CD4-positive, CD25-positive, alpha-beta regulatory T cell (primary cell): ENCODE measurements at regions not wholly inside any gene's neighbourhood (a gene's known extent, or its start where the extent isn't known, plus 50 kb on each side); places are given as distances from the start of the nearest gene placed in this dataset.
"Not testable (repeated sequence)": the region's sequence is repeated elsewhere in the genome, so short reads cannot be mapped to it uniquely, and the experiment has no call there.

Experiments used
- ATAC-seq, 2 donors: fragments of 150-1000 bp; cut with Tn5 transposase; one replicate each; pipeline ENCODE4 v1.10.0; 2021; ENCODE audit warnings: low read depth in 2 of 2, moderate number of reproducible peaks in 2 of 2, moderate library complexity in 1 of 2
- DNase-seq, 3 donors: peaks; one replicate each; pipeline versions ENCODE4 v3.0.0 to v3.0.0-alpha.2; 2012 to 2022; ENCODE audit warnings: mixed read lengths in 1 of 3
- H3K27ac ChIP-seq: one replicate; pipeline ENCODE4 v1.7.0; 2013; ENCODE audit warnings: mild to moderate bottlenecking, low read length; ENCODE audit not compliant: insufficient read depth, poor library complexity, severe bottlenecking
- H3K27me3 ChIP-seq: one replicate; pipeline ENCODE4 v1.7.0; 2013; ENCODE audit warnings: low read length; ENCODE audit not compliant: control insufficient read depth, insufficient read depth
- H3K36me3 ChIP-seq: one replicate; pipeline ENCODE4 v1.7.0; 2013; ENCODE audit warnings: mild to moderate bottlenecking, low read length, moderate library complexity; ENCODE audit not compliant: control insufficient read depth, insufficient read depth
- H3K4me1 ChIP-seq: 2 replicates; pipeline ENCODE4 v1.7.0; 2013; ENCODE audit warnings: mild to moderate bottlenecking, low read length; ENCODE audit not compliant: insufficient read depth, control insufficient read depth, poor library complexity, severe bottlenecking
- H3K4me3 ChIP-seq: one replicate; pipeline ENCODE4 v1.7.0; 2013; ENCODE audit warnings: low read depth, mild to moderate bottlenecking, low read length, moderate library complexity
- H3K9me3 ChIP-seq, 2 experiments: 1 replicate in 1 of 2; 2 replicates in 1 of 2; pipeline ENCODE4 v1.7.0; 2013; ENCODE audit warnings: low read length in 2 of 2, mild to moderate bottlenecking in 1 of 2, moderate library complexity in 1 of 2; ENCODE audit not compliant: control insufficient read depth in 2 of 2
- H3K27ac Mint-ChIP-seq, 3 donors: one replicate each; pipeline ENCODE4 v1.8.0; 2020 to 2022; ENCODE audit warnings: mild to moderate bottlenecking in 3 of 3, mixed read lengths in 3 of 3, moderate library complexity in 2 of 3
- H3K27me3 Mint-ChIP-seq: one replicate; pipeline ENCODE4 v1.8.0; 2022; ENCODE audit warnings: mild to moderate bottlenecking, mixed read lengths
- H3K36me3 Mint-ChIP-seq: one replicate; pipeline ENCODE4 v1.8.0; 2020; ENCODE audit warnings: mixed read lengths
- H3K4me1 Mint-ChIP-seq, 4 donors: one replicate each; pipeline ENCODE4 v1.8.0; 2020 to 2022; ENCODE audit warnings: mixed read lengths in 4 of 4, mild to moderate bottlenecking in 1 of 4
- H3K4me3 Mint-ChIP-seq, 4 donors: one replicate each; pipeline ENCODE4 v1.8.0; 2020 to 2022; ENCODE audit warnings: mild to moderate bottlenecking in 4 of 4, mixed read lengths in 4 of 4, moderate library complexity in 3 of 4
- H3K9me3 Mint-ChIP-seq, 7 donors: one replicate each; pipeline ENCODE4 v1.8.0; 2020 to 2022; ENCODE audit warnings: mixed read lengths in 7 of 7, mild to moderate bottlenecking in 3 of 7, moderate library complexity in 2 of 7

GRCh38 chr7:50915621-50916020, 132.9 kb upstream of the GRB10 start:
- no peaks in the 10 kb centered on the region for H3K36me3 Mint-ChIP-seq

GRCh38 chr7:50914460-50914859, 131.8 kb upstream of the GRB10 start:
- Mint-ChIP-seq H3K27ac (no peak overlapping the region), H3K27me3 (no peaks in the 10 kb centered on the region), H3K4me1 (no peaks in the 10 kb centered on the region), H3K9me3 (peaks cover 0 to 2% (median 0%) of the 10 kb centered on the region in 7 donors), H3K36me3 (no peaks in the 10 kb centered on the region), H3K4me3 (no peak overlapping the region)
- ATAC-seq (no peak), DNase-seq (no peak)
- no peaks in the 10 kb centered on the region for H3K9me3 ChIP-seq
- no peaks in the 10 kb centered on the region for H3K4me1 ChIP-seq
- no peaks in the 10 kb centered on the region for H3K36me3 ChIP-seq
- H3K27me3 ChIP-seq, result no peaks in the 10 kb centered on the region
- H3K4me3 ChIP-seq, result no peak overlapping the region
- H3K27ac ChIP-seq, result no peak overlapping the region

More at GRCh38 chr7:50915621-50916020, 132.9 kb upstream of the GRB10 start:
- no peaks in the 10 kb centered on the region for H3K9me3 ChIP-seq
- Mint-ChIP-seq H3K27me3 (no peaks in the 10 kb centered on the region), H3K4me1 (no peaks in the 10 kb centered on the region), H3K4me3 (no peak overlapping the region), H3K9me3 (peaks cover 0 to 2% (median 0%) of the 10 kb centered on the region in 7 donors), H3K27ac (no peak overlapping the region)
- no peak overlapping the region for H3K27ac ChIP-seq
- H3K36me3 ChIP-seq, result no peaks in the 10 kb centered on the region
- DNase-seq, result no peak
- H3K27me3 ChIP-seq, result no peaks in the 10 kb centered on the region
- ATAC-seq, result no peak
- no peak overlapping the region for H3K4me3 ChIP-seq
- no peaks in the 10 kb centered on the region for H3K4me1 ChIP-seq

- H3K4me3 Mint-ChIP-seq, result no peak overlapping the region
- ATAC-seq, result no peak
- H3K27me3 ChIP-seq, result no peaks in the 10 kb centered on the region
Measured at GRCh38 chr7:50908628-50909290, 126.1 kb upstream of the GRB10 start.

GRCh38 chr7:50898604-50899477, 116.1 kb upstream of the GRB10 start:
- H3K4me1 ChIP-seq, DNase-seq, H3K27ac ChIP-seq, ATAC-seq, H3K4me1 Mint-ChIP-seq, H3K4me3 Mint-ChIP-seq, H3K9me3 Mint-ChIP-seq, H3K27ac Mint-ChIP-seq, H3K36me3 ChIP-seq, H3K4me3 ChIP-seq, H3K27me3 ChIP-seq, H3K36me3 Mint-ChIP-seq, H3K9me3 ChIP-seq: not testable (repeated sequence)
- peaks cover 16% of the 10 kb centered on the region for H3K27me3 Mint-ChIP-seq

More at GRCh38 chr7:50908628-50909290, 126.1 kb upstream of the GRB10 start:
- Histone ChIP-seq H3K27ac (no peak overlapping the region), H3K4me3 (no peak overlapping the region), H3K36me3 (no peaks in the 10 kb centered on the region), H3K9me3 (no peaks in the 10 kb centered on the region), H3K4me1 (no peaks in the 10 kb centered on the region)
- H3K4me1 Mint-ChIP-seq, result no peaks in the 10 kb centered on the region
- no peak overlapping the region for H3K27ac Mint-ChIP-seq
- peaks cover 0 to 8% (median 3%) of the 10 kb centered on the region in 7 donors for H3K9me3 Mint-ChIP-seq
- DNase-seq, result no peak
- no peaks in the 10 kb centered on the region for H3K36me3 Mint-ChIP-seq
- H3K27me3 Mint-ChIP-seq, result peaks cover 4% of the 10 kb centered on the region

- not testable (repeated sequence) for H3K27ac ChIP-seq, H3K4me1 Mint-ChIP-seq, ATAC-seq, H3K4me3 ChIP-seq, H3K27ac Mint-ChIP-seq, H3K27me3 Mint-ChIP-seq, H3K36me3 Mint-ChIP-seq, H3K4me3 Mint-ChIP-seq, H3K9me3 ChIP-seq, H3K4me1 ChIP-seq, DNase-seq, H3K9me3 Mint-ChIP-seq, H3K27me3 ChIP-seq, H3K36me3 ChIP-seq
Measured at GRCh38 chr7:50887061-50887460, 104.4 kb upstream of the GRB10 start.

GRCh38 chr7:50872437-50872836, 89.7 kb upstream of the GRB10 start:
- Mint-ChIP-seq H3K9me3 (peaks cover 0 to 6% (median 2%) of the 10 kb centered on the region in 7 donors), H3K36me3 (no peaks in the 10 kb centered on the region), H3K4me1 (no peaks in the 10 kb centered on the region), H3K27ac (no peak overlapping the region), H3K27me3 (no peaks in the 10 kb centered on the region), H3K4me3 (no peak overlapping the region)
- no peak for ATAC-seq
- DNase-seq, result no peak
- H3K4me3 ChIP-seq, result no peak overlapping the region
- H3K9me3 ChIP-seq, result no peaks in the 10 kb centered on the region
- H3K27me3 ChIP-seq, result no peaks in the 10 kb centered on the region
- no peak overlapping the region for H3K27ac ChIP-seq
- no peaks in the 10 kb centered on the region for H3K36me3 ChIP-seq
- H3K4me1 ChIP-seq, result no peaks in the 10 kb centered on the region

- no peak overlapping the region for H3K4me3 ChIP-seq
- no peak overlapping the region for H3K27ac ChIP-seq
- no peaks in the 10 kb centered on the region for H3K4me1 ChIP-seq
- H3K27me3 ChIP-seq, result no peaks in the 10 kb centered on the region
- Mint-ChIP-seq H3K9me3 (no peaks in the 10 kb centered on the region), H3K36me3 (no peaks in the 10 kb centered on the region), H3K27me3 (peaks cover 4% of the 10 kb centered on the region), H3K4me3 (no peak overlapping the region), H3K4me1 (no peaks in the 10 kb centered on the region), H3K27ac (no peak overlapping the region)
- no peak for DNase-seq
- no peak for ATAC-seq
- no peaks in the 10 kb centered on the region for H3K9me3 ChIP-seq
- no peaks in the 10 kb centered on the region for H3K36me3 ChIP-seq
Measured at GRCh38 chr7:50869108-50869725, 86.5 kb upstream of the GRB10 start.
